Lower leg skin (tissue), 4 donors: ENCODE measurements at regions not wholly inside any gene's neighbourhood (a gene's known extent, or its start where the extent isn't known, plus 50 kb on each side); places are given as distances from the start of the nearest gene placed in this dataset.
"Not testable (repeated sequence)": the region's sequence is repeated elsewhere in the genome, so short reads cannot be mapped to it uniquely, and the experiment has no call there.

Experiments
- DNase-seq, 2 donors: peaks; one replicate each; pipeline ENCODE4 v3.0.0-alpha.2; 2019; ENCODE audit warnings: low spot score in 2 of 2
- H3K4me3 ChIP-seq: fragments of 200-600 bp; sonication (generic); 2 replicates; pipeline ENCODE4 v1.5.1; 2017; ENCODE audit warnings: mild to moderate bottlenecking, low read depth; ENCODE audit not compliant: poor library complexity, severe bottlenecking
- POLR2A ChIP-seq, 2 donors: fragments of 450-650 bp; IDR thresholded peaks; one replicate each; pipeline ENCODE4 v1.6.1; 2016 to 2017; ENCODE audit warnings: antibody characterized with exemption in 2 of 2, mild to moderate bottlenecking in 1 of 2, moderate library complexity in 1 of 2
- WGBS, 2 donors: methylation state at CpG; one replicate each; pipeline ENCODE4 v1.1.5; 2018; 5-methylcytosine and 5-hydroxymethylcytosine counted together
- intact Hi-C: fragments of 100-400 bp; cut with DNase I; formaldehyde crosslinking; loops from one replicate; pipeline ENCODE4 v1.15.0; 2023; ENCODE audit warnings: low total_unique reads
- TF ChIP-seq, protein P1 (sequence below), 3 donors: fragments of 450-650 bp; IDR thresholded peaks; one replicate each; pipeline ENCODE4 v1.5.1; 2016; ENCODE audit warnings: antibody characterized with exemption in 3 of 3, mild to moderate bottlenecking in 3 of 3, moderate library complexity in 2 of 3

DNA sequence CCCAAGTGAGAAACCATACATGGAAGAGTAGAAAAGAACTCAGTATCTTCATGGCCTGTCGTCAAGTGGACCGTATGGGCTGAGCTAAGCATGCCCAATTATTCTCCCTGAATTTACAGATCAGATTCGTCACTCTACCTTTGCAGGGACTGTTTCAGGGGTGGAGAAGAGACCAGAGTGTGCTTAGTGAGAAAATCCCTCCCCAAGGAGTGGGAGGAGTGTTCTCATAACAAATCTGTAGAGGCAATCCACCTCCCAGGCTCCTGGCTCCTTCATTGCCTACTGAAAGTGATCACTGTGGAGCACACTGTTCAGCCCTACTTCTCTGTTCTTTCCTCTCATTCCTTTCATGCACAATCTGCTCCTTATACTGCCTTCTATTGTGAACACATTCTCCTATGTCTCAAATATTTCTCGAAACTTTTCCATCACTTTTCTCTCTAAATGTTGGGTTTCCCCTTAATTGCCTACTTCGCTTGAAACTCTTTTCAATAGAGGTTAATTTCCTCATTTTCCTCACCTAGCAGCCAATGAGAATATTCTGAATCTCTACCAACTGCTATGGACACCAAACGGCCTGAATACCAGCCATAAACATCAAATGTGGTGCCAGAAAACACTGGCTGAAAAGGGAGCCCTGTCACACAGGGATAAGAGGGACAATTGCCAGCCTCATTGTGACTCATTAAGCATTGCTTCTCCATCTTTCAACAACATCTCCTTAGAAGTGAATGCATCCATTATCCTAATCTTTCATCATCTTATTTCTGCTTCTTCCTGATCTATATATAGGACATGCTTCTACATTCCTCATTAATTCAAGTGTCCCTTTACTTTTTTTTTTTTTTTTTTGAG lies 398.3 kb downstream of the UTRN start:
- DNase-seq: no peak
- H3K4me3 ChIP-seq: no peak overlapping the region
- TF ChIP-seq, protein P1, sequence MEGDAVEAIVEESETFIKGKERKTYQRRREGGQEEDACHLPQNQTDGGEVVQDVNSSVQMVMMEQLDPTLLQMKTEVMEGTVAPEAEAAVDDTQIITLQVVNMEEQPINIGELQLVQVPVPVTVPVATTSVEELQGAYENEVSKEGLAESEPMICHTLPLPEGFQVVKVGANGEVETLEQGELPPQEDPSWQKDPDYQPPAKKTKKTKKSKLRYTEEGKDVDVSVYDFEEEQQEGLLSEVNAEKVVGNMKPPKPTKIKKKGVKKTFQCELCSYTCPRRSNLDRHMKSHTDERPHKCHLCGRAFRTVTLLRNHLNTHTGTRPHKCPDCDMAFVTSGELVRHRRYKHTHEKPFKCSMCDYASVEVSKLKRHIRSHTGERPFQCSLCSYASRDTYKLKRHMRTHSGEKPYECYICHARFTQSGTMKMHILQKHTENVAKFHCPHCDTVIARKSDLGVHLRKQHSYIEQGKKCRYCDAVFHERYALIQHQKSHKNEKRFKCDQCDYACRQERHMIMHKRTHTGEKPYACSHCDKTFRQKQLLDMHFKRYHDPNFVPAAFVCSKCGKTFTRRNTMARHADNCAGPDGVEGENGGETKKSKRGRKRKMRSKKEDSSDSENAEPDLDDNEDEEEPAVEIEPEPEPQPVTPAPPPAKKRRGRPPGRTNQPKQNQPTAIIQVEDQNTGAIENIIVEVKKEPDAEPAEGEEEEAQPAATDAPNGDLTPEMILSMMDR (IDR thresholded peaks at IDR 0.05): no peak
- TF ChIP-seq POLR2A (IDR thresholded peaks at IDR 0.05): no peak
- WGBS, 2 donors: 64 to 81% methylated on average over 6 of the region's 6 CpGs
- intact Hi-C loops: no loop called here

DNA sequence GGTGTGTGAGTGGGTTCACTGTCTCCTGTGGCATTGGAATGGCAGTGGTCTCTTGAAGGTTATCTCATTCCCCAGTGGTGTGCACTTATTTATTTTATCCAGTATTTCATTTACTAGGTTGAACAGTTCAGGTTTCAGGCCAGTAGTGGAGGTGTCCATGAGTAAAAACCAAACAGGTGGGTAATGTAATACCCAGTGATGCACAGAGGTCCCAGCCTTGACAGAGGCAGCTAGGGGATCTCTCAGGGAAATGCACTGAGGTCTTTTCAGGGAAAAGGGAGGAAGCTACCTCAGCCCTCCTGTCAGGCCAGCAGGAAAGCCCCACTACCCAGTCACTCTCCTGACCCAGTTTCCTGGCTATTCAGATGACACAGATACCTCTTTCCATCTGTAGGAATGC lies 403.6 kb downstream of the UTRN start:
- intact Hi-C loops: loop anchor here (5.0 kb wide), 1 partner anchor 771 kb away; no protein-coding TSS in a partner anchor
- no peak for TF ChIP-seq POLR2A (IDR thresholded peaks at IDR 0.05)
- TF ChIP-seq, protein P1 (IDR thresholded peaks at IDR 0.05): no peak
- no peak overlapping the region for H3K4me3 ChIP-seq
- DNase-seq: no peak

DNA sequence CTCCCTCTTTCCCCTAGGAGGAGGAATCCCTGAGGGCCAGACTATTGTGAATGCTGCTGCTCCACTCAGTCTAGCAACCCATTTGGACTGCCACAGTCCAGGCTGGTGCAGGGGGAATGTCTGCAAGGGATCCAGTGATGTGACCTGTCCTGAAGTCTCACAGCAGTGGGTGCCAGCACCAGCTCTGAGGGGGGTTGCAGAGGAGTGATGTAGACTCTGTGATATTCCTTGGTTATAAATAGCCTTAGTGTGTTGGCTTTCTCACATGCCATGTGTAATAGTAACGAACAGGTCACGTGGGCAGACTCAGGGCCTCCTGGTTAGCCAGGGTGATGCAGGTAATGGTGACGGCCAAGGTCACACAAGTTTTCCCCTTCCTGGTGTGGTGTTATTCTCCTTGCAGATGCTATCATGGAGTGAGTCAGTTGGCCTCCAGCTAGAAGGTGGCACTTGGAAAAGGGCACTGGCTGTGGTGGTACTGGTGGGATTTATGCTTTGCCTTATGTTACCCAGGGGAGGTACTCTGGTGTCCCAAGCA lies 404.4 kb downstream of the UTRN start:
- no peak for DNase-seq
- no peak for TF ChIP-seq POLR2A (IDR thresholded peaks at IDR 0.05)
- TF ChIP-seq, protein P1 (IDR thresholded peaks at IDR 0.05): no peak
- intact Hi-C loops: loop anchor here (5.0 kb wide), 1 partner anchor 772 kb away; no protein-coding TSS in a partner anchor
- no peak overlapping the region for H3K4me3 ChIP-seq
- 88 to 98% methylated on average over 3 of the region's 3 CpGs for WGBS, 2 donors

DNA sequence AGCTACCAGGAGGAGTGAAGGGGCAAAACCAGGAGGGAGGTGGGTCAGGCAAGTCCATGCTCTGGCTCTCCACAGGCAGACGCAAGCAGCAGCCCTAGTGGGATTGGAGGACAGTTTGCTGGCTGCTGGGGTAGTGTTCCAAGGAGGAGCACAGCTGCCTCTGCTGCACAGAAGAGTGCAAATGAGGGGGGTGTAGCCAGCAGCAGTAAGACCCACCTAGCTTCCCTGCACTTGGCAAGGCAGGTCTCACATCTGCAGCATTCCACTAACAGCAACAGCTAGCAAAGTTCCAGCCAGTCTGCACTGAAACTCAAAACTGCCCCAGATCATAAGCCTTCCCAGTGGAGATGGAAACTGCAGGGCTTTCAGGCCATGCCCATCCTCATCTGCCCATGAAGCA lies 405.0 kb downstream of the UTRN start:
- H3K4me3 ChIP-seq: no peak overlapping the region
- TF ChIP-seq, protein P1 (IDR thresholded peaks at IDR 0.05): no peak
- TF ChIP-seq POLR2A (IDR thresholded peaks at IDR 0.05): no peak
- 100% methylated on average over 1 of the region's 1 CpG for WGBS, 2 donors
- no peak for DNase-seq
- intact Hi-C loops: no loop called here

DNA sequence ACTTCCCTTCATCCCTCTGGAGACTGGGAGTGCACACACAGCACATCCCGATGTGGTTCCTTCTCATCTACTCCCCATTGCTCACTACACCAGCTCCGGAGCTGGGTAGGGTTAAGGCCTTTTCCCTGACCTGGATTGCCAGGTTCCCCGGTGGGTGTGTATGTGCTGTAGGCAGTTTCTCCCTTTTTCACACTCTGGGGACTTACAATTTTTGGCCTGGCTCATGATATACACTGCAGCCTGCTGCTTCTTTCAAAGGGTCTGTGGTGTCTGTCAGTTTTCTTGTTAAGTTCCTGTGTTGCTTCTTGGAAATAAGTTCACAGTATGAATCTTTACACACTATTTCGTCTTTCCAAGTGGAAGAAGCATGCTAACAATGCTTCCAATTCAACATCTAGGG lies 405.5 kb downstream of the UTRN start:
- DNase-seq: no peak
- WGBS, 2 donors: 83 to 86% methylated on average over 4 of the region's 4 CpGs
- intact Hi-C loops: no loop called here
- H3K4me3 ChIP-seq: no peak overlapping the region
- TF ChIP-seq, protein P1 (IDR thresholded peaks at IDR 0.05): no peak
- no peak for TF ChIP-seq POLR2A (IDR thresholded peaks at IDR 0.05)

DNA sequence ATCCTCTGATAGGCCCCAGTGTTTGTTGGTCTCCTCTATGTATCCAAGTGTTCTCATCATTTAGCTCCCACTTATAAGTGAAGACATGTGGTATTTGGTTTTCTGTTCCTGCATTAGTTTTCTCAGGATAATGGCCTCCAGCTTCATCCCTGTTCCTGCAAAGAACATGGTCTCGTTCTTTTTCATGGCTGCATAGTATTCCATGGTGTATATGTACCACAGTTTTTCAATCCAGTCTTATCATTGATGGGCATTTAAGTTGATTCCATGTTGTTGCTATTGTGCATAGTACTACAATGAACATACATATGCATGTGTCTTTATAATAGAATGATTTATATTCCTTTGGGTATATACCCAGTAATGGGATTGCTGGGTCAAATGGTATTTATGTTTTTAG lies 406.9 kb downstream of the UTRN start:
- intact Hi-C loops, H3K4me3 ChIP-seq, DNase-seq: not testable (repeated sequence)
- 95 to 100% methylated on average over 1 of the region's 1 CpG for WGBS, 2 donors
